ENCODE measurements at regions not wholly inside any gene's neighbourhood (a gene's known extent, or its start where the extent isn't known, plus 50 kb on each side); places are given as distances from the start of the nearest gene placed in this dataset.

- Histone ChIP-seq H3K36me3 (no peaks in the 10 kb centered on the region), H3K4me1 (replicated peaks) (no peaks in the 10 kb centered on the region), H3K9me3 (no peaks in the 10 kb centered on the region), H3K4me3 (no peak overlapping the region), H3K27ac (no peak overlapping the region), H3K27me3 (replicated peaks; ENCODE audit: insufficient read depth) (no peaks in the 10 kb centered on the region)
- WGBS, result 44% methylated on average over 1 of the region's 1 CpG
- TF ChIP-seq POLR2AphosphoS5 (IDR thresholded peaks at IDR 0.05), result no peak
- no peak for TF ChIP-seq POLR2A (IDR thresholded peaks at IDR 0.05)
- no peak for TF ChIP-seq CTCF (IDR thresholded peaks at IDR 0.05)
- intact Hi-C loops (cut with DNase I), result no loop called here
- no peak for DNase-seq (ENCODE audit: low spot score)
These were observed 333.1 kb upstream of the GOT2 start for GRCh38 chr16:59067205-59067604.

- no peak for DNase-seq (ENCODE audit: low spot score)
These were observed 326.1 kb upstream of the GOT2 start for GRCh38 chr16:59060207-59060606.

GRCh38 chr16:59058250-59058649 lies 324.1 kb upstream of the GOT2 start:
- intact Hi-C loops (cut with DNase I), result no loop called here
- Histone ChIP-seq H3K27me3 (replicated peaks; ENCODE audit: insufficient read depth) (no peaks in the 10 kb centered on the region), H3K36me3 (no peaks in the 10 kb centered on the region), H3K27ac (no peak overlapping the region), H3K9me3 (no peaks in the 10 kb centered on the region), H3K4me1 (replicated peaks) (no peaks in the 10 kb centered on the region), H3K4me3 (no peak overlapping the region)
- no peak for DNase-seq (ENCODE audit: low spot score)
- TF ChIP-seq POLR2A (IDR thresholded peaks at IDR 0.05) (no peak), CTCF (IDR thresholded peaks at IDR 0.05) (no peak), POLR2AphosphoS5 (IDR thresholded peaks at IDR 0.05) (no peak)
- 90% methylated on average over 2 of the region's 2 CpGs for WGBS

More at GRCh38 chr16:59060207-59060606, 326.1 kb upstream of the GOT2 start:
- Histone ChIP-seq H3K27ac (no peak overlapping the region), H3K9me3 (no peaks in the 10 kb centered on the region), H3K4me1 (replicated peaks) (no peaks in the 10 kb centered on the region), H3K4me3 (no peak overlapping the region), H3K27me3 (replicated peaks; ENCODE audit: insufficient read depth) (no peaks in the 10 kb centered on the region), H3K36me3 (no peaks in the 10 kb centered on the region)
- intact Hi-C loops (cut with DNase I), result no loop called here
- 88% methylated on average over 1 of the region's 1 CpG for WGBS
- TF ChIP-seq CTCF (IDR thresholded peaks at IDR 0.05) (no peak), POLR2A (IDR thresholded peaks at IDR 0.05) (no peak), POLR2AphosphoS5 (IDR thresholded peaks at IDR 0.05) (no peak)

GRCh38 chr16:59053911-59054310 lies 319.8 kb upstream of the GOT2 start:
- intact Hi-C loops (cut with DNase I), result no loop called here
- H3K4me3 ChIP-seq, result no peak overlapping the region
- no peaks in the 10 kb centered on the region for H3K36me3 ChIP-seq
- WGBS, result 56% methylated on average over 3 of the region's 3 CpGs
- H3K4me1 ChIP-seq (replicated peaks), result no peaks in the 10 kb centered on the region
- H3K27me3 ChIP-seq (replicated peaks; ENCODE audit: insufficient read depth), result no peaks in the 10 kb centered on the region
- DNase-seq (ENCODE audit: low spot score), result no peak
- H3K9me3 ChIP-seq, result no peaks in the 10 kb centered on the region
- H3K27ac ChIP-seq, result no peak overlapping the region
- TF ChIP-seq CTCF (IDR thresholded peaks at IDR 0.05) (no peak), POLR2A (IDR thresholded peaks at IDR 0.05) (no peak), POLR2AphosphoS5 (IDR thresholded peaks at IDR 0.05) (no peak)

GRCh38 chr16:59052231-59052630 lies 318.1 kb upstream of the GOT2 start:
- no peak overlapping the region for H3K4me3 ChIP-seq
- no peaks in the 10 kb centered on the region for H3K9me3 ChIP-seq
- no peak for DNase-seq (ENCODE audit: low spot score)
- intact Hi-C loops (cut with DNase I), result no loop called here
- no peaks in the 10 kb centered on the region for H3K36me3 ChIP-seq
- H3K4me1 ChIP-seq (replicated peaks), result no peaks in the 10 kb centered on the region
- no peaks in the 10 kb centered on the region for H3K27me3 ChIP-seq (replicated peaks; ENCODE audit: insufficient read depth)
- no peak for TF ChIP-seq CTCF (IDR thresholded peaks at IDR 0.05)
- no peak for TF ChIP-seq POLR2A (IDR thresholded peaks at IDR 0.05)
- no peak for TF ChIP-seq POLR2AphosphoS5 (IDR thresholded peaks at IDR 0.05)
- WGBS, result 75% methylated on average over 5 of the region's 5 CpGs
- H3K27ac ChIP-seq, result no peak overlapping the region

All from prostate gland (tissue), 2 donors.